ENCODE measurements at regions not wholly inside any gene's neighbourhood (a gene's known extent, or its start where the extent isn't known, plus 50 kb on each side); places are given as distances from the start of the nearest gene placed in this dataset.
A peak's percentile ranks its signal among the peaks of the same experiment; 100 is the strongest.

GRCh38 chr13:75071395-75071794, 410.6 kb downstream of the TBC1D4 start:
- Histone ChIP-seq H3K27me3 (replicated peaks; ENCODE audit: insufficient read depth, low read length) (no peaks in the 10 kb centered on the region), H3K9ac (ENCODE audit: low read length) (no peak overlapping the region), H3K27ac (ENCODE audit: low read length) (no peak overlapping the region), H3K36me3 (replicated peaks; ENCODE audit: insufficient read depth, low read length) (no peaks in the 10 kb centered on the region), H3K79me2 (ENCODE audit: low read length) (no peaks in the 10 kb centered on the region), H3F3A (ENCODE audit: insufficient read depth, low read length) (no peaks in the 10 kb centered on the region), H3K9me2 (replicated peaks; ENCODE audit: insufficient read depth, low read length) (no peaks in the 10 kb centered on the region), H3K9me3 (replicated peaks; ENCODE audit: insufficient read depth, low read length) (no peaks in the 10 kb centered on the region), H4K20me1 (ENCODE audit: insufficient read depth, low read length) (no peaks in the 10 kb centered on the region), H3K4me1 (ENCODE audit: low read length) (no peaks in the 10 kb centered on the region), H3K4me3 (ENCODE audit: low read length) (no peak overlapping the region), H3K4me2 (ENCODE audit: low read depth, low read length) (no peak overlapping the region), H2AFZ (ENCODE audit: low read length) (no peak overlapping the region)
- TF ChIP-seq EZH2 (optimal IDR thresholded peaks at IDR 0.05; ENCODE audit: low read depth, low read length) (no peak), EZH2phosphoT487 (IDR thresholded peaks at IDR 0.05; ENCODE audit: low read length) (no peak)
- TF ChIP-seq, protein P1, sequence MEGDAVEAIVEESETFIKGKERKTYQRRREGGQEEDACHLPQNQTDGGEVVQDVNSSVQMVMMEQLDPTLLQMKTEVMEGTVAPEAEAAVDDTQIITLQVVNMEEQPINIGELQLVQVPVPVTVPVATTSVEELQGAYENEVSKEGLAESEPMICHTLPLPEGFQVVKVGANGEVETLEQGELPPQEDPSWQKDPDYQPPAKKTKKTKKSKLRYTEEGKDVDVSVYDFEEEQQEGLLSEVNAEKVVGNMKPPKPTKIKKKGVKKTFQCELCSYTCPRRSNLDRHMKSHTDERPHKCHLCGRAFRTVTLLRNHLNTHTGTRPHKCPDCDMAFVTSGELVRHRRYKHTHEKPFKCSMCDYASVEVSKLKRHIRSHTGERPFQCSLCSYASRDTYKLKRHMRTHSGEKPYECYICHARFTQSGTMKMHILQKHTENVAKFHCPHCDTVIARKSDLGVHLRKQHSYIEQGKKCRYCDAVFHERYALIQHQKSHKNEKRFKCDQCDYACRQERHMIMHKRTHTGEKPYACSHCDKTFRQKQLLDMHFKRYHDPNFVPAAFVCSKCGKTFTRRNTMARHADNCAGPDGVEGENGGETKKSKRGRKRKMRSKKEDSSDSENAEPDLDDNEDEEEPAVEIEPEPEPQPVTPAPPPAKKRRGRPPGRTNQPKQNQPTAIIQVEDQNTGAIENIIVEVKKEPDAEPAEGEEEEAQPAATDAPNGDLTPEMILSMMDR (IDR thresholded peaks at IDR 0.05; ENCODE audit: low read length), result no peak
- DNase-seq, result no peak

GRCh38 chr13:75061909-75062308, 420.1 kb downstream of the TBC1D4 start:
- H3K79me2 ChIP-seq (ENCODE audit: low read length), result no peaks in the 10 kb centered on the region
- DNase-seq, result no peak
- TF ChIP-seq EZH2 (optimal IDR thresholded peaks at IDR 0.05; ENCODE audit: low read depth, low read length) (no peak), EZH2phosphoT487 (IDR thresholded peaks at IDR 0.05; ENCODE audit: low read length) (no peak)

DNA sequence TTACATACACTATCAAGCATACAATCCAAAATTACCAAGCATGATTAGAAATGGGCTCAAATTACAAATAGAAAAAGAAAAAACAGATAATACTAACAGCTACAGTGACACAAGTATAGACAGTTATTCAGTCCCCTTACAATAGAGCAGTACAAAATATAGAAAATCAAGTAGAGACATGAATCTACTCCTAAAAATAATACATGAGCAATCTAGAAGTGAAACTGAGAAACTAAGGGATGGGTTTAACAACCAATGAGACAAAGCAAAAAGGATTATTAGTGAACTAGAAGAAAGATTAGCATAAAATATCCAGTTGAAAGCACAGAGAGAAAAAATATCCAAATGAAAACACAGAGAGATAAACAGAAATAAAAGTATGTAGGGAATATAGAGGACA, 426.7 kb downstream of the TBC1D4 start:
- 0 out of 2 replicates have a peak overlapping the region, but pooled peaks have one; percentile 4 for H3K4me2 ChIP-seq (ENCODE audit: low read depth, low read length)
- H3K9me2 ChIP-seq (replicated peaks; ENCODE audit: insufficient read depth, low read length), result no peaks in the 10 kb centered on the region
- H4K20me1 ChIP-seq (ENCODE audit: insufficient read depth, low read length), result no peaks in the 10 kb centered on the region
- no peak for TF ChIP-seq EZH2phosphoT487 (IDR thresholded peaks at IDR 0.05; ENCODE audit: low read length)
- TF ChIP-seq EZH2 (optimal IDR thresholded peaks at IDR 0.05; ENCODE audit: low read depth, low read length), result no peak
- TF ChIP-seq, protein P1 (IDR thresholded peaks at IDR 0.05; ENCODE audit: low read length), result no peak
- peak; percentile 36 for DNase-seq
- no peaks in the 10 kb centered on the region for H3K9me3 ChIP-seq (replicated peaks; ENCODE audit: insufficient read depth, low read length)
- peaks cover 12% of the 10 kb centered on the region; the same call in 1 of the 2 replicates for H3K4me1 ChIP-seq (ENCODE audit: low read length)
- no peaks in the 10 kb centered on the region for H3K27me3 ChIP-seq (replicated peaks; ENCODE audit: insufficient read depth, low read length)
- no peaks in the 10 kb centered on the region for H3K36me3 ChIP-seq (replicated peaks; ENCODE audit: insufficient read depth, low read length)
- no peak overlapping the region for H3K9ac ChIP-seq (ENCODE audit: low read length)
- H2AFZ ChIP-seq (ENCODE audit: low read length), result no peak overlapping the region
- H3K27ac ChIP-seq (ENCODE audit: low read length), result no peak overlapping the region
- no peaks in the 10 kb centered on the region for H3F3A ChIP-seq (ENCODE audit: insufficient read depth, low read length)
- H3K79me2 ChIP-seq (ENCODE audit: low read length), result no peaks in the 10 kb centered on the region
- H3K4me3 ChIP-seq (ENCODE audit: low read length), result no peak overlapping the region

More at GRCh38 chr13:75061909-75062308, 420.1 kb downstream of the TBC1D4 start:
- Histone ChIP-seq H3K27ac (ENCODE audit: low read length) (no peak overlapping the region), H3K9me3 (replicated peaks; ENCODE audit: insufficient read depth, low read length) (no peaks in the 10 kb centered on the region), H3K4me3 (ENCODE audit: low read length) (no peak overlapping the region), H3K27me3 (replicated peaks; ENCODE audit: insufficient read depth, low read length) (no peaks in the 10 kb centered on the region), H3K4me2 (ENCODE audit: low read depth, low read length) (no peak overlapping the region), H3K36me3 (replicated peaks; ENCODE audit: insufficient read depth, low read length) (no peaks in the 10 kb centered on the region), H3K9ac (ENCODE audit: low read length) (no peak overlapping the region), H3K4me1 (ENCODE audit: low read length) (no peaks in the 10 kb centered on the region), H4K20me1 (ENCODE audit: insufficient read depth, low read length) (no peaks in the 10 kb centered on the region), H3K9me2 (replicated peaks; ENCODE audit: insufficient read depth, low read length) (no peaks in the 10 kb centered on the region), H2AFZ (ENCODE audit: low read length) (no peak overlapping the region), H3F3A (ENCODE audit: insufficient read depth, low read length) (no peaks in the 10 kb centered on the region)

GRCh38 chr13:75052616-75053015, 429.4 kb downstream of the TBC1D4 start:
- Histone ChIP-seq H3K79me2 (ENCODE audit: low read length) (no peaks in the 10 kb centered on the region), H3K4me2 (ENCODE audit: low read depth, low read length) (no peak overlapping the region), H3K4me1 (ENCODE audit: low read length) (peaks cover 12% of the 10 kb centered on the region; the same call in 1 of the 2 replicates), H3F3A (ENCODE audit: insufficient read depth, low read length) (no peaks in the 10 kb centered on the region), H3K36me3 (replicated peaks; ENCODE audit: insufficient read depth, low read length) (no peaks in the 10 kb centered on the region), H3K9me3 (replicated peaks; ENCODE audit: insufficient read depth, low read length) (no peaks in the 10 kb centered on the region), H3K4me3 (ENCODE audit: low read length) (no peak overlapping the region), H2AFZ (ENCODE audit: low read length) (no peak overlapping the region), H4K20me1 (ENCODE audit: insufficient read depth, low read length) (no peaks in the 10 kb centered on the region), H3K27me3 (replicated peaks; ENCODE audit: insufficient read depth, low read length) (no peaks in the 10 kb centered on the region), H3K27ac (ENCODE audit: low read length) (no peak overlapping the region), H3K9me2 (replicated peaks; ENCODE audit: insufficient read depth, low read length) (no peaks in the 10 kb centered on the region), H3K9ac (ENCODE audit: low read length) (no peak overlapping the region)
- no peak for TF ChIP-seq EZH2phosphoT487 (IDR thresholded peaks at IDR 0.05; ENCODE audit: low read length)
- TF ChIP-seq EZH2 (optimal IDR thresholded peaks at IDR 0.05; ENCODE audit: low read depth, low read length), result no peak
- TF ChIP-seq, protein P1 (IDR thresholded peaks at IDR 0.05; ENCODE audit: low read length), result no peak
- no peak for DNase-seq
